A549 (cell line): ENCODE measurements at regions not wholly inside any gene's neighbourhood (a gene's known extent, or its start where the extent isn't known, plus 50 kb on each side); places are given as distances from the start of the nearest gene placed in this dataset.

Experiments used
- EHMT2 ChIP-seq: fragments of 200-600 bp; sonication (generic); IDR thresholded peaks from 2 replicates; pipeline ENCODE4 v1.6.1; 2016; ENCODE audit warnings: antibody characterized with exemption, low read depth, mild to moderate bottlenecking, moderate library complexity
- FOSL2 ChIP-seq, 2 experiments: fragments of 450-650 bp in 1 of 2; fragments of >200 bp in 1 of 2; sonication (Bioruptor Twin) in 1 of 2; formaldehyde crosslinking; IDR thresholded peaks; 2 replicates each; pipeline versions ENCODE4 v1.5.0 to v1.6.1; 2016 to 2020; ENCODE audit warnings: mild to moderate bottlenecking in 1 of 2, moderate library complexity in 1 of 2
- KDM1A ChIP-seq: fragments of 200-600 bp; sonication (generic); IDR thresholded peaks from 2 replicates; pipeline ENCODE4 v1.6.1; 2016; ENCODE audit warnings: low read depth, mild to moderate bottlenecking
- KDM5A ChIP-seq: fragments of 200-600 bp; sonication (generic); IDR thresholded peaks from 2 replicates; pipeline ENCODE4 v1.6.1; 2016; ENCODE audit warnings: antibody characterized with exemption, mild to moderate bottlenecking
- MYC ChIP-seq: IDR thresholded peaks from 2 replicates; pipeline ENCODE4 v1.6.1; 2012; ENCODE audit warnings: mild to moderate bottlenecking, inconsistent platforms, low read length, improper control_type of control experiment, borderline replicate concordance
- POLR2A ChIP-seq: IDR thresholded peaks from 2 replicates; pipeline ENCODE4 v1.6.1; 2012; ENCODE audit warnings: mild to moderate bottlenecking, low read length
- SREBF2 ChIP-seq: fragments of 450-650 bp; IDR thresholded peaks from 2 replicates; pipeline ENCODE4 v1.6.1; 2014; ENCODE audit warnings: mild to moderate bottlenecking, moderate library complexity
- TF ChIP-seq, protein P1 (sequence below): fragments of >200 bp; sonication (Bioruptor Twin); formaldehyde crosslinking; IDR thresholded peaks from 3 replicates; pipeline ENCODE4 v1.5.1; 2016

DNA sequence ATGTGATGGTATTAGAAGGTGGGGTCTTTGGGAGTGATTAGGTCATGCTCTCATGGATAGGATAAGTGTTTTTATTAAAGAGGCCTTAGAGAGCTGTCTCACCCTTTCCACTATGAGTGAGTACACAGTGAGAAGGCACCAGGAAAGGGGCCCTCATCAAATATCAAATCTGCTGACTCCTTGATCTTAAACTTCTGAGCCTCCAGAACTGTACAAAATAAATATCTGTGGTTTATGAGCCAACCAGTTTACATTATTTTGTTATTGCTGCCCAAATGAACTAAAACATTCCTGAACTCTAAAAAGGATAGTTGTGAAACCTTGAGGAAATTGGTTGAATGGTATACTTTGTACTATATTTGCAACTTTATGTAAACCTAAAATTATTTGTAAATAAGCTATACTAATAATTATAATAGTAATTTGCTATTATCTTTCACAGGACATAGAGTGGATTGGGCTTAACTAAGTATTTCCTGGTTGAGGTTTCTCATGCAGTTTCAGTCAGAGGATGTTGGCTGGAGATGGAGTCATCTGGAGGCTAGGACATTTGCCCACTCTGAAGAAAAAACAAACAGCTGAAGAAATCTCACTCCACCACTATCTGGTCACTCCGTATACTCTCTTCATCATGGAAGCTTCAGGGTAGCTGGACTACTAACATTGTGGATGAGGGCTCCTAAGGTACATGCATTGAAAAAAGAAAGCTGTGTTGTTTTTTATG is 1068.6 kb upstream of the CADM2 start:
- TF ChIP-seq KDM5A (no peak), POLR2A (no peak), SREBF2 (no peak), MYC (no peak), EHMT2 (no peak), KDM1A (no peak), FOSL2 (IDR thresholded peaks at IDR 0.05) (no peak), FOSL2 (CRISPR knock-in tag; IDR thresholded peaks at IDR 0.05) (no peak)
- TF ChIP-seq, protein P1, sequence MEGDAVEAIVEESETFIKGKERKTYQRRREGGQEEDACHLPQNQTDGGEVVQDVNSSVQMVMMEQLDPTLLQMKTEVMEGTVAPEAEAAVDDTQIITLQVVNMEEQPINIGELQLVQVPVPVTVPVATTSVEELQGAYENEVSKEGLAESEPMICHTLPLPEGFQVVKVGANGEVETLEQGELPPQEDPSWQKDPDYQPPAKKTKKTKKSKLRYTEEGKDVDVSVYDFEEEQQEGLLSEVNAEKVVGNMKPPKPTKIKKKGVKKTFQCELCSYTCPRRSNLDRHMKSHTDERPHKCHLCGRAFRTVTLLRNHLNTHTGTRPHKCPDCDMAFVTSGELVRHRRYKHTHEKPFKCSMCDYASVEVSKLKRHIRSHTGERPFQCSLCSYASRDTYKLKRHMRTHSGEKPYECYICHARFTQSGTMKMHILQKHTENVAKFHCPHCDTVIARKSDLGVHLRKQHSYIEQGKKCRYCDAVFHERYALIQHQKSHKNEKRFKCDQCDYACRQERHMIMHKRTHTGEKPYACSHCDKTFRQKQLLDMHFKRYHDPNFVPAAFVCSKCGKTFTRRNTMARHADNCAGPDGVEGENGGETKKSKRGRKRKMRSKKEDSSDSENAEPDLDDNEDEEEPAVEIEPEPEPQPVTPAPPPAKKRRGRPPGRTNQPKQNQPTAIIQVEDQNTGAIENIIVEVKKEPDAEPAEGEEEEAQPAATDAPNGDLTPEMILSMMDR = no peak
